Left renal pelvis (tissue), 4 donors: ENCODE measurements at regions not wholly inside any gene's neighbourhood (a gene's known extent, or its start where the extent isn't known, plus 50 kb on each side); places are given as distances from the start of the nearest gene placed in this dataset.
"Not testable (repeated sequence)": the region's sequence is repeated elsewhere in the genome, so short reads cannot be mapped to it uniquely, and the experiment has no call there.

Experiments used
- DNase-seq, 4 donors: peaks; one replicate each; pipeline ENCODE4 v3.0.0-alpha.2; 2013; ENCODE audit warnings: low read depth in 4 of 4, low spot score in 3 of 4

- DNase-seq: no peak
Observed at GRCh38 chr12:88921890-88922532, 341.7 kb upstream of the KITLG start.

- no peak for DNase-seq
Observed at GRCh38 chr12:88921434-88921833, 341.2 kb upstream of the KITLG start.

GRCh38 chr12:88918161-88918560, 337.9 kb upstream of the KITLG start:
- DNase-seq: no peak

- no peak for DNase-seq
Observed at GRCh38 chr12:88914967-88915366, 334.7 kb upstream of the KITLG start.

GRCh38 chr12:88909510-88909909, 329.2 kb upstream of the KITLG start:
- no peak for DNase-seq

- DNase-seq: no peak
Observed at GRCh38 chr12:88908345-88908744, 328.1 kb upstream of the KITLG start.

GRCh38 chr12:88904705-88905104, 324.4 kb upstream of the KITLG start:
- no peak for DNase-seq

- no peak for DNase-seq
Observed at GRCh38 chr12:88903333-88903732, 323.1 kb upstream of the KITLG start.

GRCh38 chr12:88897723-88898122, 317.5 kb upstream of the KITLG start:
- DNase-seq: peak; percentile 2 to 12 (median 4)

GRCh38 chr12:88896958-88897357, 316.7 kb upstream of the KITLG start:
- no peak for DNase-seq

- no peak for DNase-seq
Observed at GRCh38 chr12:88895634-88896033, 315.4 kb upstream of the KITLG start.

GRCh38 chr12:88893801-88894200, 313.5 kb upstream of the KITLG start:
- DNase-seq: no peak

GRCh38 chr12:88891434-88891833, 311.2 kb upstream of the KITLG start:
- not testable (repeated sequence) for DNase-seq

- no peak for DNase-seq
Observed at GRCh38 chr12:88889326-88890110, 309.2 kb upstream of the KITLG start.

GRCh38 chr12:88884600-88884999, 304.3 kb upstream of the KITLG start:
- no peak for DNase-seq

- DNase-seq: no peak
Observed at GRCh38 chr12:88882662-88883061, 302.4 kb upstream of the KITLG start.

- DNase-seq: no peak
Observed at GRCh38 chr12:88880051-88880450, 299.8 kb upstream of the KITLG start.

- no peak for DNase-seq
Observed at GRCh38 chr12:88878295-88878694, 298.0 kb upstream of the KITLG start.

GRCh38 chr12:88876857-88877256, 296.6 kb upstream of the KITLG start:
- DNase-seq: no peak

GRCh38 chr12:88870000-88870737, 289.9 kb upstream of the KITLG start:
- DNase-seq: no peak

GRCh38 chr12:88868050-88868449, 287.8 kb upstream of the KITLG start:
- no peak for DNase-seq

- no peak for DNase-seq
Observed at GRCh38 chr12:88867510-88867909, 287.2 kb upstream of the KITLG start.
